ENCODE measurements at regions not wholly inside any gene's neighbourhood (a gene's known extent, or its start where the extent isn't known, plus 50 kb on each side); places are given as distances from the start of the nearest gene placed in this dataset.

DNA sequence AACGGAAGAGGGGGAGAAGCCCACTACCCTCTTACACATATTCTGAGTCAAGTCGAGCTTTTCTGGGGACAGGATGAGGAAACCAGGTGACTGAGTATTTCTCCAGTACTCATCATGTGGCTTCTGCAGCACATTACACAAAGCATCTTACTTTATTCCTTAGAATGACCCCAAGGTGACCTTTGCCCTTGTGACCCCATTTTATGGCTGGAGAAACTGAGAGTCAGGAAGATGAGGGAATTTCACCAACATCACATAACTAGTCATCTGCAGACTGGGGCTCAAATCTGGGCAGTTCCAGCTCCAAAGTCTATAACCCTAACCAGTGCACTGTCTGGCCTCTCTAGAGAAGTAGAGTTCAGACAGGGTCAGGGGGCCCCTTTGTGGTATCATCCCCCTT is 707.0 kb downstream of the UQCRFS1 start:
- H3K27me3 ChIP-seq (replicated peaks; ENCODE audit: insufficient read depth), result no peaks in the 10 kb centered on the region
- no peak overlapping the region for H3K27ac ChIP-seq
- ATAC-seq (ENCODE audit: insufficient number of reproducible peaks, low FRiP score, low read depth) (no peak), DNase-seq (ENCODE audit: low spot score) (no peak)
- no peaks in the 10 kb centered on the region for H3K9me3 ChIP-seq
- H3K36me3 ChIP-seq, result no peaks in the 10 kb centered on the region
- TF ChIP-seq, protein P1, sequence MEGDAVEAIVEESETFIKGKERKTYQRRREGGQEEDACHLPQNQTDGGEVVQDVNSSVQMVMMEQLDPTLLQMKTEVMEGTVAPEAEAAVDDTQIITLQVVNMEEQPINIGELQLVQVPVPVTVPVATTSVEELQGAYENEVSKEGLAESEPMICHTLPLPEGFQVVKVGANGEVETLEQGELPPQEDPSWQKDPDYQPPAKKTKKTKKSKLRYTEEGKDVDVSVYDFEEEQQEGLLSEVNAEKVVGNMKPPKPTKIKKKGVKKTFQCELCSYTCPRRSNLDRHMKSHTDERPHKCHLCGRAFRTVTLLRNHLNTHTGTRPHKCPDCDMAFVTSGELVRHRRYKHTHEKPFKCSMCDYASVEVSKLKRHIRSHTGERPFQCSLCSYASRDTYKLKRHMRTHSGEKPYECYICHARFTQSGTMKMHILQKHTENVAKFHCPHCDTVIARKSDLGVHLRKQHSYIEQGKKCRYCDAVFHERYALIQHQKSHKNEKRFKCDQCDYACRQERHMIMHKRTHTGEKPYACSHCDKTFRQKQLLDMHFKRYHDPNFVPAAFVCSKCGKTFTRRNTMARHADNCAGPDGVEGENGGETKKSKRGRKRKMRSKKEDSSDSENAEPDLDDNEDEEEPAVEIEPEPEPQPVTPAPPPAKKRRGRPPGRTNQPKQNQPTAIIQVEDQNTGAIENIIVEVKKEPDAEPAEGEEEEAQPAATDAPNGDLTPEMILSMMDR (IDR thresholded peaks at IDR 0.05), result no peak
- H3K4me1 ChIP-seq (ENCODE audit: control insufficient read depth in 1 of 2, low read depth in 2 of 2), result no peaks in the 10 kb centered on the region
- H3K4me3 ChIP-seq, result no peak overlapping the region

DNA sequence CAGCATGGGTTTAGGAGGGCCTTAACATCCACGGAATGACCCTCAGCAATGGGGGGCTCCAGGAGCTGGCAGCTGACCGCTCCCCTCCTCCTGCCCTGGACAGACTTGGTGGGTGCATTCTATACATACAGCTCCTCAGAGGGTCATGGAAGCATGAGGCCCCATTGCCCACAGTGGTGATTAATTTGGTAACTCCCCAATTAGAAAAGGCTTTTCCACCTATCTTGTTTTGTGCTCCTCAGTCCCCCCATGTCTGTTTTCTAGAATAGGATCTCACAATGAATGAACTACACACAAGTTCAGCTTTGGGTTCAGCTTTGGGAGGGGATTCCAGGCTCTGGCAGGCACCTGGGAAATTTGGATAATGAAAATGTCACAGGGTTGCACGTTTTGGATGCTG is 707.8 kb downstream of the UQCRFS1 start:
- no peak overlapping the region for H3K27ac ChIP-seq
- DNase-seq (ENCODE audit: low spot score) (no peak), ATAC-seq (ENCODE audit: insufficient number of reproducible peaks, low FRiP score, low read depth) (no peak)
- no peaks in the 10 kb centered on the region for H3K9me3 ChIP-seq
- TF ChIP-seq, protein P1 (IDR thresholded peaks at IDR 0.05), result no peak
- no peak overlapping the region for H3K4me3 ChIP-seq
- no peaks in the 10 kb centered on the region for H3K4me1 ChIP-seq (ENCODE audit: control insufficient read depth in 1 of 2, low read depth in 2 of 2)
- H3K36me3 ChIP-seq, result no peaks in the 10 kb centered on the region
- H3K27me3 ChIP-seq (replicated peaks; ENCODE audit: insufficient read depth), result no peaks in the 10 kb centered on the region

DNA sequence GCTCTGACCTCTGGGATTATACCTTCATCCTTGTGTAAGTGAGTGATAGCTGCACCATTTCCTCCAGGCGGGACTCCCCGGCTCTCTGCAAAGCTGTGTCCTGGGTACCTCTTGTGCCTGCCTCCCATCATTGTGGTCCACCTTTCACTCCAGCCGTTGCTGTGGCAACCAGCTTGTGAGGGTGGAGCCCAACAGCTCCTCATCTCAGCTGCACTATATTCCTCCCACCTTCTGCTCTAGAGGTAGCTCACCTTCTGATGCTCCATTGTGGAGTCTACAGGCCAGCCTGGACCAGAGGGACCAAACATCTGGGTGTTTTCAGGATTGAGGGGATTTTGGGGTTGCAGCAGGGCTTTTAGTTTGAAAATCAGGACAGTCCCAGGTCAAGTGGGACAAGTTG is 708.2 kb downstream of the UQCRFS1 start:
- H3K9me3 ChIP-seq, result no peaks in the 10 kb centered on the region
- ATAC-seq (ENCODE audit: insufficient number of reproducible peaks, low FRiP score, low read depth), result no peak

DNA sequence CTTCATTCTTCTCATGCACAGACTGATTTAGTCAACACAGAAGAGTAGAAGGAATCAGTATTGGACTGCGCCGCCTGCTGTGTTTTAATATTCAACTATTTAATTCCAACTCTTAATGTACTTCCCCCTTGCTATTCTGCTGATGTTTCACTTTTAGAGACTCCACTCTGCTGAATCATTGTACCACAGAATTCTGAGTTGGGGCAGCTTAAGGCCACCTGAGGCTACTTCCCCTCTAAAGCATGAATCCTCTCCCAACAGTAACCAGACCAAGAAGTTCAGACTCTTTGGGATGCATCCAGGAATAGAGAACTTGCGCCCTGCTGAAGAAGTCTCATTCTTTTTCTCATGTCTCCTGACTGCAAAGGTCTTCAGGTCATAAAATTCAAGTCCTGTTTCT is 708.8 kb downstream of the UQCRFS1 start:
- Histone ChIP-seq H3K4me1 (ENCODE audit: control insufficient read depth in 1 of 2, low read depth in 2 of 2) (no peaks in the 10 kb centered on the region), H3K4me3 (no peak overlapping the region), H3K27me3 (replicated peaks; ENCODE audit: insufficient read depth) (no peaks in the 10 kb centered on the region), H3K9me3 (no peaks in the 10 kb centered on the region), H3K27ac (no peak overlapping the region), H3K36me3 (no peaks in the 10 kb centered on the region)
- no peak for ATAC-seq (ENCODE audit: insufficient number of reproducible peaks, low FRiP score, low read depth)
- no peak for DNase-seq (ENCODE audit: low spot score)
- TF ChIP-seq, protein P1 (IDR thresholded peaks at IDR 0.05), result no peak

More for the DNA sequence above, 708.2 kb downstream of the UQCRFS1 start:
- H3K27me3 ChIP-seq (replicated peaks; ENCODE audit: insufficient read depth), result no peaks in the 10 kb centered on the region
- H3K4me3 ChIP-seq, result no peak overlapping the region
- no peak overlapping the region for H3K27ac ChIP-seq
- no peaks in the 10 kb centered on the region for H3K36me3 ChIP-seq
- no peaks in the 10 kb centered on the region for H3K4me1 ChIP-seq (ENCODE audit: control insufficient read depth in 1 of 2, low read depth in 2 of 2)
- DNase-seq (ENCODE audit: low spot score), result no peak
- TF ChIP-seq, protein P1 (IDR thresholded peaks at IDR 0.05), result no peak

DNA sequence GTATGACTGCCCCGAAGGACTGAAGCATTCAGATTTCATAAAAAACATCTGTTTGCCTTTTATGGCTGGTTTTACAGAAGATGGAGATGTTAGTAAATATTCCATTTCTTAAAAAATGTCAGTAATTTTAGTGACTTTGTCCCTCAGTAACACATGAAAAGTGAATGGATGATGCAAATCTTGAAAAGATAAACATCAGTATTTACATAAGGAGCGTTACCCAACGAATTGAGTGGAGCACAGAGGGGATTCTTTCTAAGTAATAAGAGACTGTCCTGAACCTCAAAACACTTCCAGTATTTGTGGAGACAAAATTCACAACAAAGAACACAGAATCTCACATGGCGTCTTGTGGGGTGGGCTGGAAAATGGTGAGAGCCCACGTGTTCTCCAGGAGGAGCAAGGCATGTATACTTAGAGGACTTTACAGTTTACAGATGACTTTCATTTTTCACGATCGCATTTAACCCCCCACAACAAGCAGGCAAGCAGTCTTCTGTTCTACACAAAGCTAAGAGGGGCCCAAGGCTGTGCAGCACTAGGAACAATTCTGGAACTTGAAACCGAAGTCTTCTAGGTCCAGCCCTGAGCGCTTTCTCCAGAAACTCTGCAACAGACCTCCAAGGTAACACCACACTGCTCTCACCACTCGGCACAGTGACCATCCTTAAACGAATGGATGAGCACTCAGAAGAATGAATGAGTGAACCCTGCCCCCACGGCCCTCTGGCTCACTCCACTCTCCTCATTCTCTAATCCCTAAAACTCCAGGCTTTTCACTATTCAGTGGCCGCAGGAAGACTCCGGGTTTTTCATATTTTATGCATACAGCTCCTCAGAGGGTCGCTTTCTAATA is 709.8 kb downstream of the UQCRFS1 start:
- TF ChIP-seq, protein P1 (IDR thresholded peaks at IDR 0.05), result no peak
- Histone ChIP-seq H3K4me3 (no peak overlapping the region), H3K9me3 (no peaks in the 10 kb centered on the region), H3K27ac (no peak overlapping the region), H3K4me1 (ENCODE audit: control insufficient read depth in 1 of 2, low read depth in 2 of 2) (no peaks in the 10 kb centered on the region), H3K27me3 (replicated peaks; ENCODE audit: insufficient read depth) (no peaks in the 10 kb centered on the region), H3K36me3 (no peaks in the 10 kb centered on the region)
- DNase-seq (ENCODE audit: low spot score) (no peak), ATAC-seq (ENCODE audit: insufficient number of reproducible peaks, low FRiP score, low read depth) (no peak)
